BJ (cell line): ENCODE measurements at regions not wholly inside any gene's neighbourhood (a gene's known extent, or its start where the extent isn't known, plus 50 kb on each side); places are given as distances from the start of the nearest gene placed in this dataset.

Experiments used
- CTCF ChIA-PET: fragments of 350-600 bp; formaldehyde crosslinking; extraction: SDS; loops from one replicate; lab custom pipeline; 2021; ENCODE audit warnings: antibody characterized with exemption, inconsistent platforms; lab: Yijun Ruan, JAX
- POLR2A ChIA-PET: fragments of 300-600 bp; sonication (Branson Sonifier 250); formaldehyde crosslinking; extraction: SDS; loops from one replicate; lab custom pipeline; 2021; ENCODE audit warnings: antibody characterized with exemption; lab: Charles Lee
- DNase-seq: peaks from one replicate; pipeline ENCODE4 v3.0.0-alpha.2; 2011; ENCODE audit warnings: low read depth
- H3K27me3 ChIP-seq: 2 replicates; pipeline ENCODE4 v1.6.0; 2011; ENCODE audit warnings: low read length; ENCODE audit not compliant: control insufficient read depth, insufficient read depth
- H3K36me3 ChIP-seq: 2 replicates; pipeline ENCODE4 v1.5.1; 2011; ENCODE audit warnings: low read length; ENCODE audit not compliant: control insufficient read depth, insufficient read depth
- H3K4me3 ChIP-seq: 2 replicates; pipeline ENCODE4 v1.5.1; 2011; ENCODE audit warnings: low read depth, mild to moderate bottlenecking, control low read depth, low read length
- TF ChIP-seq, protein P1 (sequence below): IDR thresholded peaks from 2 replicates; pipeline ENCODE4 v1.5.1; 2011; ENCODE audit warnings: low read depth, mild to moderate bottlenecking, control low read depth, inconsistent platforms, low read length, moderate library complexity; ENCODE audit not compliant: insufficient read depth

DNA sequence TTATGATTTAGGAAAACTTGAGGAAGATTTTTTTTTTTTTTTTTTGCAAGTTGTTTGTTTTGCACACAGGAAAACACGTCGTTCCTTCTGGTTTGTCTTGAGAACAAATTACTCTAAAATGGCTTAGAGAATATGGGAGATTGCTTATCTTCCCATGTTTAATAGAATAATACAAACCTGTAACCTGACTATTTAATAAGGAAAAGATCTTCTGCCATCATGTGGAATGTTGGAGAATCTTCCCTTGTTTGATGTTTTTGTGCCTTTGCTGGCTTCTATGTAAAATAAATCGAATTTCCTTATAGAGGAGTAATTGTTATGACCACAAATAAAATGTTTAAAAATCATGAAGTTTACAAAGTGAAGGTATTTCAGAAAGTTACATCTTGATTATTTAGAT, 818.8 kb downstream of the GATA3 start:
- Histone ChIP-seq H3K4me3 (no peak overlapping the region), H3K36me3 (no peaks in the 10 kb centered on the region), H3K27me3 (no peaks in the 10 kb centered on the region)
- TF ChIP-seq, protein P1, sequence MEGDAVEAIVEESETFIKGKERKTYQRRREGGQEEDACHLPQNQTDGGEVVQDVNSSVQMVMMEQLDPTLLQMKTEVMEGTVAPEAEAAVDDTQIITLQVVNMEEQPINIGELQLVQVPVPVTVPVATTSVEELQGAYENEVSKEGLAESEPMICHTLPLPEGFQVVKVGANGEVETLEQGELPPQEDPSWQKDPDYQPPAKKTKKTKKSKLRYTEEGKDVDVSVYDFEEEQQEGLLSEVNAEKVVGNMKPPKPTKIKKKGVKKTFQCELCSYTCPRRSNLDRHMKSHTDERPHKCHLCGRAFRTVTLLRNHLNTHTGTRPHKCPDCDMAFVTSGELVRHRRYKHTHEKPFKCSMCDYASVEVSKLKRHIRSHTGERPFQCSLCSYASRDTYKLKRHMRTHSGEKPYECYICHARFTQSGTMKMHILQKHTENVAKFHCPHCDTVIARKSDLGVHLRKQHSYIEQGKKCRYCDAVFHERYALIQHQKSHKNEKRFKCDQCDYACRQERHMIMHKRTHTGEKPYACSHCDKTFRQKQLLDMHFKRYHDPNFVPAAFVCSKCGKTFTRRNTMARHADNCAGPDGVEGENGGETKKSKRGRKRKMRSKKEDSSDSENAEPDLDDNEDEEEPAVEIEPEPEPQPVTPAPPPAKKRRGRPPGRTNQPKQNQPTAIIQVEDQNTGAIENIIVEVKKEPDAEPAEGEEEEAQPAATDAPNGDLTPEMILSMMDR = no peak
- DNase-seq = no peak
- ChIA-PET POLR2A (no interaction called here), CTCF (no interaction called here)

DNA sequence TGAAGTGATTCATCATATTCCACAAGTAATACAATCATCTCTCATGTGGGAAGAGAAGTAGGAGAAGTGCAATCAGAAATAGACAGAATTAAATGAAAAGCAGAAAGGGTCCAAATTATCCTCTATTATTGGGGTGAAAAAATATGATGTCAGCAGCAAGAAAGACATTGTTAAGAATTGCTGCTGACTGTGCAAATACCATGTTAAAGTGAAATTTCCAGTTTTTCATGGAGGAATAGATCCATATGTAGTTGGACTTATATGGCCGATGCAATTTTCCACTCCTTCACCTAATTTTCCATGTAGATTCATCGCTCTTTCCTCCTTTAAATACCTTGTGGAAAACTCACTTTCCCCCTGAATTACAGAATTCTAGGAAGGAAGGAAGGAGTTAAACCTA, 819.8 kb downstream of the GATA3 start:
- TF ChIP-seq, protein P1 = no peak
- no peaks in the 10 kb centered on the region for H3K27me3 ChIP-seq
- H3K4me3 ChIP-seq = no peak overlapping the region
- no peaks in the 10 kb centered on the region for H3K36me3 ChIP-seq
- POLR2A ChIA-PET = no interaction called here
- CTCF ChIA-PET = no interaction called here
- DNase-seq = no peak

DNA sequence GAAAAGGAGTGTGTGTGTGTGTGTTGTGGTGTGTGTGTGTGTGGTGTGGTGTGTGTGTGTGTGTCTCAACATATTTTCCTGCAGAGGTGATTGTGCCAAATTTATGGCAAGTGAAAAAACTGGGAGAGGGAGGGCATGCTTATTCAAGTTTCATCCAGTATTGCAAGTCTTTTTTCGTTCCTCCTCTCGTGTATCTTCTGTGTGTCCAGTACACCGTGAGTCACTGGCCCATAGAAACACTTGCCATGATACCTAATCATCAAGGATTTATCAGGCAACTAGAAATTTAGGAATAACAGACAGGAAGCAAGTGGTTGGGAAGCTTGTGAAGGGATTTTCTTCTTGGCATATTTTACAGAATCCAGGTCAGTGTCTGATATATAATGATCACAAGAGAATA, 820.5 kb downstream of the GATA3 start:
- ChIA-PET CTCF (no interaction called here), POLR2A (no interaction called here)
- no peak for DNase-seq
- TF ChIP-seq, protein P1 = no peak
- Histone ChIP-seq H3K36me3 (no peaks in the 10 kb centered on the region), H3K4me3 (no peak overlapping the region), H3K27me3 (no peaks in the 10 kb centered on the region)

DNA sequence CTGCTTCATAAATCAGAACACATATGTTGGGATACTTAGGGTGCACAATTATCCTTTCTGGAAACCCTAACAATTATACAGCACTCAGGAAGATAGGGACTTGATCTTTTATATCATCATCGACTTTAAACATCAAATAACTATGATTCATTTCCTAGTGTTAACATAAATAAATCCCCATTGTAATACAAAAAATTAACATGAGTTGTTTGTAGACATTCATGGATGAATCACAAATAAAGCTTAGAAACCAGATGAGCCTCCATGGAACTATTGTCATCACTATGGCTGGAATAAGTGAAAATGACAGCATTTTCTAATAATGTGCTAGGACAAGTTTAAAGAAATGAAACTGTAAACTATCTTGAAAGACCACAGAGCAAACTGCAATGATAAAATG, 821.7 kb downstream of the GATA3 start:
- DNase-seq = no peak
- CTCF ChIA-PET = no interaction called here
- POLR2A ChIA-PET = no interaction called here
- Histone ChIP-seq H3K4me3 (no peak overlapping the region), H3K27me3 (no peaks in the 10 kb centered on the region), H3K36me3 (no peaks in the 10 kb centered on the region)
- TF ChIP-seq, protein P1 = no peak

DNA sequence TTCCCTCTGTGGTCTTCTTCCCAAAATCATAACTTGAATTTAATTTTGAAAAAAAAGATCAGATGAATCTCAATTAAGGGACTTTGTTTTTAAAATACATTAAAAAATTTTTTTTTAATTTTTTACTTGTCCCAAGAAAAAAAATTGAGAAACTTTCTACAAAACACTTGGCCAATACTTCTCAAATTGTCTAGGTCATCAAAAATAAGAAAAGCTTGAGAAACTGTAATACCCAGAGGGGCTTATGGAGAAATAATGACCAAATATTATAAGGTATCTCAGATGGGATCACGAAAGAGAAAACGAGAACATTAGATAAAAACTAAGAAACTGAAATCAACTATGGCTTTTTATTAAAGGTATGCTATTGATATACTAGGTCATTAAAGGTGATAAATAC, 835.0 kb downstream of the GATA3 start:
- no peaks in the 10 kb centered on the region for H3K36me3 ChIP-seq
- DNase-seq = no peak
- H3K27me3 ChIP-seq = no peaks in the 10 kb centered on the region
- ChIA-PET CTCF (no interaction called here), POLR2A (no interaction called here)
- H3K4me3 ChIP-seq = no peak overlapping the region
- TF ChIP-seq, protein P1 = no peak
